HG02840 (cell line): ENCODE measurements at regions not wholly inside any gene's neighbourhood (a gene's known extent, or its start where the extent isn't known, plus 50 kb on each side); places are given as distances from the start of the nearest gene placed in this dataset.
"Not testable (repeated sequence)": the region's sequence is repeated elsewhere in the genome, so short reads cannot be mapped to it uniquely, and the experiment has no call there.

Experiments
- ATAC-seq: cut with Tn5 transposase; IDR thresholded peaks from one replicate; pipeline ENCODE4 v1.9.1; 2021; ENCODE audit warnings: mild to moderate bottlenecking, moderate library complexity, moderate number of reproducible peaks; ENCODE audit not compliant: unreplicated experiment, low FRiP score

DNA sequence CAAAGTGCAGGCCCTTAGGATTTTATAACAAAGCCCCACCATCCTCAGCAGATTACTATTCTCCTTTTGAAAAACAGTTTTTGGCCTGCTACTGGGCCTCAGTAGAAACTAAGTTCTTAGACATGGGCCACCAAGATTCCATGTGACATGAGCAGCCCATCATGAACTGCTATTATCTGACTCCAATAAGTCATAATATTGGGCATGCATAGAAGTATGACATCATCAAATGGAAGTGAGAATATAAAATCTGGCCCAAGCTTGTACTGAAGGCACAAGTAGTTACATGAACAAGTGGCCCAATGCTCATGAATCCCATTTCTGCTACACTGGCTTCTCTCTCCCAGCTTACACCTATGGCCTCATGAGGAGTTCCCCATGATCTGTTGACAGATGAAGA lies 404.8 kb downstream of the EPHA5 start:
- no peak for ATAC-seq

- ATAC-seq: no peak
Observed at GRCh38 chr4:65259296-65259695, 411.0 kb downstream of the EPHA5 start.

DNA sequence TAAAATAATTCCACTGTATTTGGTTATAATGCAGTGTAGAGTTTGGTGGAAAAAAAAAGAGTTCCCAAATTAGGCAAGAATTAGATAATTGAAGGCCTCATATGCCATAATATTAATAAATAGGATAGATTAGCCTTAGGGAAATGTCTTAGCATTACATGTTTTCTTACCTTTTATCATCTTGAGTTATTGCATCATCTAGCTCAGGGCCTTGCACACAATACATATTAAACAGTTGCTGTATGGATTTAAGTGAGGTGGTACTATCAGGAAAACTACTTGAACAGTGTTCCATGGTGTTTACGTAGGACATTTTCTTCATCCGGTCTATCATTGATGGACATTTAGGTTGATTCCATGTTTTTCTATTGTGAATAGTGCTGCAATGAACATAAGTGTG lies 419.4 kb downstream of the EPHA5 start:
- ATAC-seq: no peak

DNA sequence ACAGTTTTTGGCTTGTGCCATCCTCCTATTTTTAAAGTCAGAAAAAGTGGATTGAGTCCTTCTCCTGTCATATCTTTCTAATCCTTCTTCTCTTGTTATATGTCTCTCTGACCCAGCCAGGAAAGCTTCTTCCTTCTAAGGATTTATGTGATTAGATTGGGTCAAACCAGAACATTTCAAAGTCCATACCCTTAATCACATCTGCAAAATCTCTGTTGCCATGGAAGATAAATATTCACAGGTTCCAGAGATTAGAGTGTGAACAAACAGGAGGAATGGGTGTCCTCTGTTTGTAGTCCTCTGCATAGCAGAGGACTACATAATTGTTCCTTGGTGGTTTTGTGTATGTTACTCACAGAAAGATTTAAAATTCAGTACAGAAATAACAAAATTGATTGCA lies 421.2 kb downstream of the EPHA5 start:
- no peak for ATAC-seq

GRCh38 chr4:65242156-65242846 lies 428.0 kb downstream of the EPHA5 start:
- ATAC-seq: no peak

- no peak for ATAC-seq
Observed at GRCh38 chr4:65241257-65241997, 428.9 kb downstream of the EPHA5 start.

- ATAC-seq: no peak
Observed at GRCh38 chr4:65234061-65234460, 436.2 kb downstream of the EPHA5 start.

DNA sequence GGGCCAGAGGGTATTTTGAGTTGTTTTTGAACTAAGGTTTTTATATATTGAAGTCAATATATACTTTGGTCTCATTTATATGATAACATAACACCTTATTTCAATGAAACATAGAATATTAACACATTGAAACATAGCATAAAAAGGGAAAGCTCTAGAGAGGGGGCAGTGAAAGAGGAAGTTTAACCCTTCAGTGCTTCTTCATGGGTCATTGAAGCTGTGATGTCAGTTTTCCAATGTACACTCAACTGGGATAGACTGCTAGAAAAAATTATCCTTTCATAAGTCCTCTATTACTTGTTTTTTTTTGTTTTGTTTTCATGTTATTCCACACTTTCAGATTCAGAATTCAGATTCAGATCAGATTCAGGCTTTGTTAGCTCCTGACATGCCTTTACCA lies 442.7 kb downstream of the EPHA5 start:
- ATAC-seq: no peak

DNA sequence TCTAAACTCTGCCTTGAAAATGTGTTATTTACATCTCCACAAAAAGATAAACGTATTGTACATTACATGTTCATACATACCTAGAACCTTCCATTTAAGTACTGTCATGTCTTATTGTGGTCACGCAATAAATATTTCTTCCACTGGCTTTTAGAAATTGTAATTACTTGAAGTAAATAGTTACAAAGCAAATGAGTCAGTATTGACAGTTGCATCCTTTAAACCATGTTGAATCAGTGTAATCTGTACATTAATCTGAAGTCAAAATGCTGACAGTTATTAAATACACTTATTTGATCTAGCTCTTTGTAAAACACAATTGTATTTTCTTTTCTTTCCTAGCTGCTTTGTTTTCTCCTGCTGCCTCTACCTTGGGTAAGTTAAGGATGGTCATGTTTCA lies 446.7 kb downstream of the EPHA5 start:
- ATAC-seq: no peak

GRCh38 chr4:65223074-65223473 lies 447.2 kb downstream of the EPHA5 start:
- ATAC-seq: not testable (repeated sequence)

- ATAC-seq: no peak
Observed at GRCh38 chr4:65217179-65217578, 453.1 kb downstream of the EPHA5 start.

- ATAC-seq: no peak
Observed at GRCh38 chr4:65202853-65203236, 467.4 kb downstream of the EPHA5 start.

GRCh38 chr4:65202165-65202852 lies 468.0 kb downstream of the EPHA5 start:
- no peak for ATAC-seq

DNA sequence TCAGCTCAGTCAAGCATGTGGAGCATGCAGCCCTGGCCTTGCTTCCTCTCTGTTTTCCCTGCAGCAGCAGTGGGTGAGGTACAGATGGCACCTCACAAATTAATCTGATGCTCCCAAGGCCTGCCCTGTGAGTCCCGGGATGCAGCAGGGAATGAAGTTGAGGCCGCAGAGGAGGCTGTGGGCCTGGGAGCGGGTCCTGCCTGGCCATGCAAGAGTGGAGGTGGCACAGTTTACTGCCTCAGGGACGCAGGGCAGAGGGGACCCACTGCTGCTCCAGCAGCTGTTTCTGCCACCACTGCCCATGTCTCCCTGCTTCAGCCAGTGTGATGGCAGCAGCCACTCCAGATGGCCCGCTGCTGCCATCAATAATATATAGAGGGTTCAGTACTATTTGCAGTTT lies 474.6 kb downstream of the EPHA5 start:
- ATAC-seq: no peak

DNA sequence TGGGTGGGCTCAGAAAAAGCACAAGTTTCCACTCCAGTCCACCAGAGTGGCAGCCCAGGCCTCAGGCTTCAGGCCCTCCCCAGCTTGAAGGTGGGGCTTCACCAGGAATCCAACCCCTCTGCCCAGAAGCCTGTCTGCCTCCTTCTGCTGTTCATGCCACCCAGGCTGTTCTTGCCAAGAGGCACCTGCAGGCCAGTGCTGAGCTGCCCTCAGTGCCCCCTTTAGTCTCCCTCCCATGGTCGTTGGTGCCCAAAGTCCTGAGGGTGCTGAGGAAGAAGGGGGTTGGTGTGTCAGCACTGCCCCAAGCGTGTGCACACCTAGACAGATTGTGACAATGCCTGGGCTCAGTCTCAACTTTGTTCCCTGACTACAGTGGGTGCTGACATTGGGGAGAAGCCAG lies 475.3 kb downstream of the EPHA5 start:
- ATAC-seq: no peak

- no peak for ATAC-seq
Observed at GRCh38 chr4:65193985-65194384, 476.3 kb downstream of the EPHA5 start.

DNA sequence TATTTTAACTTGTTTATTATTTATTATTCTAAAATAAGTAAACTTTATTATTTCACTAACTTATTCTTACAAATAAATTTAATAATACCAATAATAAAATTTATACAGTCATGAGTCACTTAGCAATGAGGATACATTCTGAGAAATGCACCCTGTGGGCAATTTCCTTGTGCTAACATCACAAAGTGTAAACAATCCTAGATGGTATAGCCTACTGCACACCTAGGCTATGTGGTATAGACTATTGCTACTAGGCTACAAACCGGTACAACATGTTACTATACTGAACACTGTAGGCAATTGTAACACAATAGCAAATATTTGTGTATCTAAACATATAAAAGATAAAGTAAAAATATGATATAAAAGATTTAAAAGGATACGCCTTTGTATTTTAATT lies 479.5 kb downstream of the EPHA5 start:
- no peak for ATAC-seq

DNA sequence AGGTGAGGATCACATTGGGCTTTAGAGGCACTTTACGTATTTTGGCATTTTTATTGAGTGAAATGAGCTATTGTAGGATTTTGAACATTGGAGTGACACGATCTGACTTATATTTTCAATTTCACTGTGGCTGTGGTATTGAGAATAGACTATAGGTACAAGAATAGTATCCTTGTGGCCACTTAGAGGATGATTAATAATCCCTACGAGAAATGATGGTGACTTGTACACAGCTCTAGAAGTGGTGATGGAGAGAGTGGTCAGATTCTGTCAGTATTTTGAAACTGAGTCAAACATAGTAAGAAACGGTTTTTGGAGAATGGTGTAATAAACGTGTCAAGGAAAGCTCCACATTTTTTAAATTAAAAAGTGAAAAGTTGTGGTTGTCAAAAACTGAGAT lies 494.7 kb downstream of the EPHA5 start:
- ATAC-seq: no peak

DNA sequence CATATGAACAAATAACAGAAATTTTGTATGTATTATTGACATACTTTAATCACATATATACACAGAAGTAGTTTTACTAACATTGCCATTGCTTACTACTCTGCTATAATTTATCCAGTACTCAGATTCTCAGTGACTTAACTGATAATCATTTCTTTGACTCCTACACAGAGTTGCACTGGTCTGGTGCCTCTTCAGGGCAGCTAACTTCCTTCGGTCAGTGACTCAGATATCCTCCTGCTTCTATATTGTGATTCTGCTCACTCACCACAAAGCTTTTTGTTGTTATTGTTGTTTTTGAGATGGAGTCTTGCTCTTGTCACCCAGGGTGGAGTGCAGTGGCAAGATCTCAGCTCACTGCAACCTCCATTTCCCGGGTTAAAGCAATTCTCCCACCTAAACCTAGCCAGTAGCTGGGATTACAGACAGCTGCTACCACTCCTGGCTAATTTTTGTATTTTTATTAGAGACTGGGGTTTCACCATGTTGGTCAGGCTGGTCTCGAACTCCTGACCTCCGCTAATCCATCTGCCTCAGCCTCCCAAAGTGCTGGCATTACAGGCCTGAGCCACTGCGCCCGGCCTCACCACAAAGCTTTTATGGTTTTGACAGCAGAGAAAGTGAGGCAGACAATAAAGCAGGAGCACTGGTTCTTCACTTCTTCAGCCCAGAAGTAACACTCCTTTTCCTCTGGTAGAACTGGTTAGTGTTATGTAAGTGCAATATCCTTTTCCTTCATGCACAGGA lies 499.3 kb downstream of the EPHA5 start:
- ATAC-seq: no peak

DNA sequence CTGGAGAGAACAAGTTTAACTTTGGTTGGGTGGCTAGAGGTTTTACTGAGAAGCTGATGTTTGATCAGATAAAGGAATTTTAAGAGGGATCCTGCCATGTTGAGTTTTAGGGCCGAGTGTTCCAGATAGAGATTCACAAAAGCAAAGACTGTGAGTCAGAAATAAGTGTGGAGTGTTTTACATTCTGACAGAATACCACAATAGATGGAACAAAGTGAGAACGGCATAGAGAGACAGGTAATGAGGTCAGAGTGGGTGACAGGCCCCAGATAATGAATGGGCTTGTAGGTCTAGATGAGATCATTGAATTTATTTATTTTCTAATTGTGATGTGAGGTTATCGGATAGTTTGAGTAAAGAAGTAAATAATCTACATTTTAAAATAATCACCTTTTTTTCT lies 502.6 kb downstream of the EPHA5 start:
- ATAC-seq: no peak

GRCh38 chr4:65152205-65152604 lies 518.1 kb downstream of the EPHA5 start:
- no peak for ATAC-seq
